ENCODE measurements at regions not wholly inside any gene's neighbourhood (a gene's known extent, or its start where the extent isn't known, plus 50 kb on each side); places are given as distances from the start of the nearest gene placed in this dataset.
"Not testable (repeated sequence)": the region's sequence is repeated elsewhere in the genome, so short reads cannot be mapped to it uniquely, and the experiment has no call there.

DNA sequence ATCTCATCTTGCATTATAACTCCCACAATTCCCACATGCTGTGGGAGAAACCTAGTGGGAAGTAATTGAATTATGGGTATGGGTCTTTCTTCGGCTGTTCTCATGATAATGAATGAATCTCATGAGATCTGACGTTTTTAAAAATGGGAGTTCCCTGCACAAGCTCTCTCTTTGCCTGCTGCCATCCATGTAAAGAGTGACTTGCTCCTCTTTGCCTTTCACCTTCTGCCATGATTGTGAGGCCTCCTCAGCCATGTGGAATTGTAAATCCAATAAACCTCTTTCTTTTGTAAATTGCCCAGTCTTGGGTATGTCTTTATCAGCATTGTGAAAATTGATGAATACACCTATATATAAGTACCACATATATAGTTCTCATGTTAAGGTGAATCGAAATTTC, 961.7 kb upstream of the COX7C start:
- no peak for DNase-seq
- TF ChIP-seq GATA1 (IDR thresholded peaks at IDR 0.05; ENCODE audit: low read depth, low read length) (no peak), POLR2A (IDR thresholded peaks at IDR 0.05; ENCODE audit: low read length) (no peak)

DNA sequence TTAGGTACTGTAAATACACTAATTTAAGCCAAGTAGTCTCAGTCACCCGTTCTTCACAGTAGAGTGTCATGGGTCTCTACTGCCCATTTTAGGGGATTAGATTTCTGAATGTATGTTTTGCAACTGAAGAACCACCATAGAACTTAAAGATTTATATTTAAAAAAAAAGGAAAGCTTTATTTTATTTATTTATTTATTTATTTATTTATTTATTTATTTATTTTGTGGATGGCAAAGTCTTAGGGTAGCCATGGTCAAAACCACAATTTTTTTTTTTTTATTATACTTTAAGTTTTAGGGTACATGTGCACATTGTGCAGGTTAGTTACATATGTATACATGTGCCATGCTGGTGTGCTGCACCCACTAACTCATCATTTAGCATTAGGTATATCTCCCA, 960.4 kb upstream of the COX7C start:
- DNase-seq, result not testable (repeated sequence)

DNA sequence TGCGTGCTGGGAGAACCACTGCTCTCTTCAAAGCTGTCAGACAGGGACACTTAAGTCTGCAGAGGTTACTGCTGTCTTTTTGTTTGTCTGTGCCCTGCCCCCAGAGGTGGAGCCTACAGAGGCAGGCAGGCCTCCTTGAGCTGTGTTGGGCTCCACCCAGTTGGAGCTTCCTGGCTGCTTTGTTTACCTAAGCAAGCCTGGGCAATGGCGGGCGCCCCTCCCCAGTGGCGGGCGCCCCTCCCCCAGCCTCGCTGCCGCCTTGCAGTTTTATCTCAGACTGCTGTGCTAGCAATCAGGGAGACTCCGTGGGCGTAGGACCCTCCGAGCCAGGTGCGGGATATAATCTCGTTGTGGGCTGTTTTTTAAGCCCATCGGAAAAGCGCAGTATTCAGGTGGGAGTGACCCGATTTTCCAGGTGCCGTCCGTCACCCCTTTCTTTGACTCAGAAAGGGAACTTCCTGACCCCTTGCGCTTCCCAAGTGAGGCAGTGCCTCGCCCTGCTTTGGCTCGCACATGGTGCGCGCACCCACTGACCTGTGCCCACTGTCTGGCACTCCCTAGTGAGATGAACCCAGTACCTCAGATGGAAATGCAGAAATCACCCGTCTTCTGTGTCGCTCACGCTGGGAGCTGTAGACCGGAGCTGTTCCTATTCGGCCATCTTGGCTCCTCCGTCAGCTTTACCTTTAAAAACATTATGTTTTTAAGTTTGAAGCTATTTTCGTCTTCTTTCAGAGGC, 954.6 kb upstream of the COX7C start:
- DNase-seq, result not testable (repeated sequence)

DNA sequence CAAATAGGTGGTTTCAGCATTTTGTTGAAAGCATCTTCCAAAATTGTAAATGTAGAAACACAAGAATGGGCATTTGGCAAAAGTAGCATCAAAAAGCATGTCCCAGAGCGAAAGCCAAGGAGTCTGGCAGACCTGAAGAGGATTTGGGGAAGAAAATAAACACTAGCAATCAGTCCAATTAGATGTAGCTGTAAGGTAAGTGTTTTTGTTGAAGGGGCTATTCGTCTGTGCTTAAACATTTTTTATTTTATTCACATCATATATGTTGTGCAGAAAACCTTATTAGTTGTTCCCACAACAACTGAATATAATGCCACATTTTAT, 954.1 kb upstream of the COX7C start:
- DNase-seq, result no peak
- TF ChIP-seq POLR2A (IDR thresholded peaks at IDR 0.05; ENCODE audit: low read length) (no peak), GATA1 (IDR thresholded peaks at IDR 0.05; ENCODE audit: low read depth, low read length) (no peak)

DNA sequence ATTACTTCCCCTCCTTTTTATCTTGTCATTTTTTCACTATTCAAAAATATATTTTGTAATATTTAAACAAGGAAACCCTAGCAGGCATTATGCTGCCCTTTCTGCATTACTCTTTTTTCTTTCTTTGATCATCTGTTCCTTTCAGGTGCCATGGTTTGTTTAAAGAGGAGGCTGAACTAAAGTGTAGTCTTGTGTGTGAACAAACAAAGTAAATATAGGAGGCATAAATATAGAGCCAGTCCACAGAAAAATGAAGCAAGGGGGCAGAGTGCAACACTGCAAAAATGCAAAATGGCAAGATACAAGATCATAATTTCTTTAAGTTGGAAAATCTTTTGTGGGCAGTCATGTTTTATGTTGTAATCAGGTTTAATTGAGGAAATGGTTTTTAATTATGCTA, 947.3 kb upstream of the COX7C start:
- no peak for TF ChIP-seq GATA1 (IDR thresholded peaks at IDR 0.05; ENCODE audit: low read depth, low read length)
- TF ChIP-seq POLR2A (IDR thresholded peaks at IDR 0.05; ENCODE audit: low read length), result no peak
- no peak for DNase-seq

DNA sequence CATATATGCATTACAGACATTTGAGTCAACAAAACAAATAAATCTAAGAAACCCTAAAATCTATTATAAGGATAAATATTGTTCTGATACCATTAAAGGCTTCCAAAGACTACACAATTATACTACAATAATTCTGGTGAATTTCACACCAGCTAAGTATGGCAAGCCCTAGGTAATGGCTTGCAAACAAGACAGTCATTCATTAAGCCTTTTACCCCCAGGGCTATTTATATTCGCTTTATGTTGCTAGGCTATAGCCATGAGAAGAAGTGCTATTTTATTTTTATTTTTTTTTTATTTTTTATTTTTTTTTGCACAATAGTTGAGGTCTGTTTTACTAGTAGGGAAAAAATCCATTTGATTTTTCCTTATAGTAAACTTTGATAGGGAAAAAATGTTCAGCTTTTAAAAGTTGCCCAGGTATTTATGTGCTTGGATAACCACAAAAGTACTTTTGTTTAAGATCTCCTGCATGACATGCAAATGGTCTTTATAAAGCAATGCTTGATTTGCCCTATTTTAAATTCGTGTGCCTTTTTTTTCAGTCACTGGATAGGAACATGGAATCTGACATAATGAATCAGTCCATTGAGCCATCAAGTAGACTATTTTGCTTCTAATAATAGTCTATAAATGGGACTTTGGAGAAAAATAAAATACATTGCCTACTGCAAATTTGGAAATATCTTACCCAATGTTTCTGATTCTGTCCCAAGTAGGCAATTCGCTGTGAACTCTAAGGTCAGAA, 946.3 kb upstream of the COX7C start:
- DNase-seq, result no peak
- TF ChIP-seq POLR2A (IDR thresholded peaks at IDR 0.05; ENCODE audit: low read length), result no peak
- no peak for TF ChIP-seq GATA1 (IDR thresholded peaks at IDR 0.05; ENCODE audit: low read depth, low read length)

DNA sequence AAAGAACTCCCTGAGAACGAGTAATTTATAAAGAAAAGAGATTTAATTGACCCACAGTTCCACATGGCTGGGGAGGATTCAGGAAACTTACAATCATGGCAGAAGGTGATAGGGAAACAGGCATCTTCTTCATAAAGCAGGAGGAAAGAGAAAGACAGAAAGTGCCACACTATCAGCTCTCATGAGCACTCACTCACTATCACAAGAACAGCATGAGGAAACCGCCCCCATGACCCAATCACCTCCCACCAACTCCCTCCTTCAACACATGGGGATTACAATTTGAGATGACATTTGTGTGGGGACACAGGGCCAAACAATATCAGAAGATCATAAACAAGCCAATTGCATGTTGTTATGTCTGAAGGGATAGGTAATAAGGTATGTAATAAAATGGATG, 935.9 kb upstream of the COX7C start:
- DNase-seq, result no peak
- TF ChIP-seq GATA1 (IDR thresholded peaks at IDR 0.05; ENCODE audit: low read depth, low read length) (no peak), POLR2A (IDR thresholded peaks at IDR 0.05; ENCODE audit: low read length) (no peak)

DNA sequence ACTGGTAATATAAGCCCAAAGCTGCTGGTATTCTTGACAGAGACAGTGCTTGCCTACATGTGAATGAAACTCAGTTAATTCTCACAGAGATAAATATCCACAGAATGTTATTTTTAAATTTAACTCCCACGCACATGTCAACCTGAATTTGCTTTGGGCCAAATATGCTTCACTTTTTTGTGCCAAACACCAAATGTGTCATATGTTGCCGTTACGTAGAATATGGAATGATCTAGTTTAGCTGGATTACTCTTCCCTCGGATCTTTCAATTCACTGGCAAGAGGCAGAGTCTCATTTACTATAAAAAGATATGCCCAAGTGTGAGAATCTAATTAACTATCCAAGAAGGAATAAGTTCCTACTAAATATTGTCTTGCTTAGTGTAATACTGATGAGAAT, 933.4 kb upstream of the COX7C start:
- DNase-seq, result no peak
- TF ChIP-seq GATA1 (IDR thresholded peaks at IDR 0.05; ENCODE audit: low read depth, low read length) (no peak), POLR2A (IDR thresholded peaks at IDR 0.05; ENCODE audit: low read length) (no peak)

DNA sequence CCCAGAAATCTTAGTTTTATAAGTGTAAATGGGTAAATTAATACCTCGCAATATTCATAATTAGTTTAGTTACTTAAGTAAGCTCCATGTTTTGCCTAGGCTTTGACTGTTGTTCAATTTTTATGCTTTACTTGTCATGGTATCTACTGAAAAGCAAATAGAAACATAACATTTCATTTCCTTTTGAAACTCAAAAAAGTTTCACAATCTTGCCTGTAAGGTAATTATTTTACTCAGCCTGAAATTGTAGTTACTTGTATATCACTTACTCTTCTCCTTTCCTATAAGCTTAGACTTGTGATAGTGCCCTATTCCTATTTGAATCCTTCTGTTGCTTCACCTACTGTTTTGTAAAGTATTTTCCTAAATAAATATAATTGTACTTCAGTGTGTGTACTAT, 914.4 kb upstream of the COX7C start:
- DNase-seq, result no peak
- no peak for TF ChIP-seq POLR2A (IDR thresholded peaks at IDR 0.05; ENCODE audit: low read length)
- TF ChIP-seq GATA1 (IDR thresholded peaks at IDR 0.05; ENCODE audit: low read depth, low read length), result no peak

DNA sequence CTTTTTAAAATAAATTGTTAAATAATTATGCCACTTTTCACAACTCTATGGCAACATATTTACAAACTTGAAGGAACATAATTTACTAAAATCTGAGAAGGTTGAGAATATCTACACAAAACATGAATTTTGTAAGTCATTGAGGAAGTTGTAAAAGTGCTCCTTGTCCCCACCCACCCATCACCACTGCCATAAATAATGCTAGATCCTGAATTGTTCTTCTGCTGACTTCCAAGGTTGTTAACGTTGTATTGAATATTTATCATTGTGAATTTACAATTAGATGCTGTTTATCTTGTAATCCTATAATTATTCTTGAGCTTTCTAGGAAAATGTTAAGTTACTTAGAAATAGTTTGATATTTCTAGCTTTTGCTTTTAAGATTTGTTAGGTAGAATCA, 908.0 kb upstream of the COX7C start:
- no peak for TF ChIP-seq GATA1 (IDR thresholded peaks at IDR 0.05; ENCODE audit: low read depth, low read length)
- no peak for DNase-seq

DNA sequence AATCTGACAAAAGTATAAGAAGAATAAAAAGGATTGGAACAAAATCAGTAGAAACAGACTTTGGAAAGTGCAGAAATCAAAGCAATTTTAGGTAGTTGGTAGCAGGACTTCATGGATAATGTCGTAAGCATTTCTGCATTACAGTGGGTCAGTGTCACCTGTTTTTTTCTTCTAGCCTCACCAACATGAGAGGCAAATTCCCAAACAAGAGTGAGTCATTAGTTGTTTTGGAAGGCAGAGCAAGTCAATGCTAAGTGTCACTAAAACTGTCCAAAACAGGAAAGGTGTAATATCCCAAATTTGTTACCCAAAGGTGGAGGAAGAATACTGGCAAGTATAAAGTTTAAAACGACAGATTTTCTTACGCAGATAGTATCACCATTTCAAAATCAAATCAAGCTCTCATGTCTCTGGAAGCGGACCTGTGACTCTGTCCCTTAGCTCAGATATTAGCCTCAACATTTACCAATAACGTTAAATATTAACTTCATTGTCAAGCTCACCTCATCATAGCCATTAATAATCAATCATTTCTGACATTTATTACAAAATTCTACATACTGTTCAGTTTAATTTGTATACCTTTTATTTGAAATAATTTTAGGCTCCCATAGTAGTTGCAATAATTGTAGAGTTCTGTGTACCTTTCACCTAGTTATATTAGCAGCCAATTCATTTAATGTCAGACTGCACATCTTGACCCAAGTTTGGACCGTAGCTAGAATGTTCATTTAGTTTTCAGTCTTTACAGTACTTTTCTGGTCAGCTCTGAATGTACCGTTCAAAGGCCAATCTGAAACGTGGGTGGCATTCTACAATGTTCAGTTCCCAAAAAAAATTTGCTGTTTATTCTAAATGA, 901.2 kb upstream of the COX7C start:
- TF ChIP-seq POLR2A (IDR thresholded peaks at IDR 0.05; ENCODE audit: low read length), result no peak
- no peak for TF ChIP-seq GATA1 (IDR thresholded peaks at IDR 0.05; ENCODE audit: low read depth, low read length)
- no peak for DNase-seq

DNA sequence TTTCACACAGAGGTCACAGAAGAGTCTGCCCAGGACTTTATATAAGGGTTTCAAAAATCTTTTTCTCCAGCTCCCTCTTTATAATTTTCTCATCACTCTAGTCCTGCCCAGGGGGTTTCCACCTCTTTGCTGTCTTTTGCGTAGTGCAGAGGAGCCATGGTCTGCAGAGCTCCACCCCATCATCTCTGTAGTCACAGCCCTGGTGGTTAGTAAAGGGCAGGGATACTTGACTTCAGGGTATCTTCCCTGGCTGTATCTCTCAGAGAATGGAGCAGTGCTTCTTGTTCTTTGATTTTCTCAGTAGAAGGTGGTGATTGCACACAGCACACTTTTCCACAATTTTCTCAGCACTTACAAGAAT, 900.6 kb upstream of the COX7C start:
- DNase-seq, result no peak
- TF ChIP-seq GATA1 (IDR thresholded peaks at IDR 0.05; ENCODE audit: low read depth, low read length) (no peak), POLR2A (IDR thresholded peaks at IDR 0.05; ENCODE audit: low read length) (no peak)

DNA sequence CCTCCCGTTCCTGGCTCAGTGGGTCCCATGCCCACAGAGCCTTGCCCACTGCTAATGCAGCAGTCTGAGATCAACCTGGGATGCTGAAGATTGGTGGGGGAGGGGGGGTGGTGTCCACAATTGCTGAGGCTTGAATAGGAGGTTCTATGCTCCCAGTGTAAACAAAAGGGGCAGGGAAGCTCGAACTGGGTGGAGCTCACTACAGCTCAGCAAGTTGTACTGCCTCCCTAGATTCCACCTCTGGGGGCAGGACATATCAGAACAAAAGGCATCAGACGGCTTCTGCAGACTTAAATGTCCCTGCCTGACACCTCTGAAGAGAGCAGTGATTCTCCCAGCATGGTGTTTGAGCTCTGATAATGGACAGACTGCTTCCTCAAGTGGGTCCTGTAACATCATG, 885.6 kb upstream of the COX7C start:
- TF ChIP-seq POLR2A (IDR thresholded peaks at IDR 0.05; ENCODE audit: low read length) (no peak), GATA1 (IDR thresholded peaks at IDR 0.05; ENCODE audit: low read depth, low read length) (no peak)
- DNase-seq, result no peak

DNA sequence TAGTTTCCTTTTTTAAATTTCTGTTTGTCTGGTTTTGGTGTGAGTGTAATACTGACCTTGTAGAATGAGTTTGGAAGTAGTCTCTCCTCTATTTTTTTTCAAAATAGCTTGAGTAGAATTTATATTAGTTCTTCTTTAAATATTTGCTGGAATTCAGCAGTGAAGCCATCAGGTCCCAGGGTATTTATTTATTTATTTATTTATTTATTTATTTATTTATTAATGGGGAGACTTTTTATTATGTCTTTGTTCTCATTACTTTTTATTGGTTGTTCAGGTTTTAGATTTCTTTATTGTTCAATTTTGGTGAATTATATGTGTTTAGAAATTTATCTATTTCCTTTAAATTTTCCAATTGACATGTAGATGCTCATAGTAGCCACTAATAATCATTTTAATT, 875.8 kb upstream of the COX7C start:
- TF ChIP-seq POLR2A (IDR thresholded peaks at IDR 0.05; ENCODE audit: low read length) (no peak), GATA1 (IDR thresholded peaks at IDR 0.05; ENCODE audit: low read depth, low read length) (no peak)
- DNase-seq, result no peak

DNA sequence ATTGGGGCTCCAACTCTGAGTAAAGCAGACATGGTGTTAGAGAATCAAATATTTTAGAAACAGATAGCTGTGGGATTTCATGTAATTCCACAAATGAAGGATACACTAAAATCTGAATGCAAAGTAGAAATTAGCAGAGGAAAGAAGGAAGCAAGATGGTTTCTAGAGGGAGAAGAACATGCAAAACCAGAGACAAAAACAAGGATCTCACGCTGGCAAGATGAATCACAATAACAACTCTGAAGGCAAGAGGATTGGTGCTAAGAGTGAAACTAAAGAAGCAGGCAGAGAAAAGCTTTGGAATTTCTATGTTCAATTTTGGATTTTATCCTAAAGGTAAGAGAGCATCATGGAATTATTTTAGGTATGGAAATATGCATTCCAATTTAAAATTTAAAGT, 857.2 kb upstream of the COX7C start:
- no peak for DNase-seq
- TF ChIP-seq GATA1 (IDR thresholded peaks at IDR 0.05; ENCODE audit: low read depth, low read length) (no peak), POLR2A (IDR thresholded peaks at IDR 0.05; ENCODE audit: low read length) (no peak)

All from erythroblast (primary cell).